DND-41 (cell line): ENCODE measurements at regions not wholly inside any gene's neighbourhood (a gene's known extent, or its start where the extent isn't known, plus 50 kb on each side); places are given as distances from the start of the nearest gene placed in this dataset.

ENCODE experiments used
- CTCF ChIP-seq: IDR thresholded peaks from 2 replicates; pipeline ENCODE4 v1.5.1; 2012; ENCODE audit warnings: borderline replicate concordance, low read length, moderate library complexity, mild to moderate bottlenecking; ENCODE audit not compliant: poor library complexity, severe bottlenecking; ENCODE audit errors: extremely low read depth
- EZH2 ChIP-seq: IDR thresholded peaks from 3 replicates; pipeline ENCODE4 v1.6.1; 2012; ENCODE audit warnings: borderline replicate concordance, low read depth, mild to moderate bottlenecking, moderate library complexity, low read length, inconsistent platforms; ENCODE audit not compliant: severe bottlenecking

DNA sequence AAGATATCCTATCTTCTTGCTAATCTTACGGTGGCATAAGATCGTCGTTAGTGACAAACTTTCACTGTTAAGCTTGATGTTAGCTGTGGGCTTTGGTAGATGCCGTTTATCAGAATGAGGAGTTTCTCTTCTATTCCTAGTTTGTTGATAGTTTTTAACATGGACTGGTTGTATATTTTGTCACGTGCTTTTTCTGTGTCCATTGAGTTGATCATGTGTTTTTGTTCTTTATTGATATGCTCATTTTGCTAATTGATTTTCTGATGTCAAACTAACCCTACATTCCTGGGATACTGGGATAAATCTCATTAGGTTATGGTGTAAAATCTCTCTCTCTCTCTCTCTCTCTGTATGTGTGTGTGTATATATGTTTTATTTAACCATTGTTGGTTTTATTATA lies 545.1 kb downstream of the AACS start:
- TF ChIP-seq CTCF (no peak), EZH2 (no peak)
